RWPE2 (cell line): ENCODE measurements at regions not wholly inside any gene's neighbourhood (a gene's known extent, or its start where the extent isn't known, plus 50 kb on each side); places are given as distances from the start of the nearest gene placed in this dataset.

Experiments used
- ATAC-seq: fragments of 200-7000 bp; cut with Tn5 transposase; 3 replicates; pipeline ENCODE4 v1.9.1; 2021; ENCODE audit warnings: low read depth
- DNase-seq: peaks from one replicate; pipeline ENCODE4 v3.0.0-alpha.2; 2020; ENCODE audit warnings: low spot score
- H3K27ac ChIP-seq: fragments of 450-650 bp; 2 replicates; pipeline ENCODE4 v1.5.1; 2017; ENCODE audit warnings: mild to moderate bottlenecking; ENCODE audit not compliant: poor library complexity, severe bottlenecking
- H3K27me3 ChIP-seq: fragments of 250-450 bp; sonication (Bioruptor Pico); 2 replicates; pipeline ENCODE4 v1.5.1; 2021; ENCODE audit warnings: mild to moderate bottlenecking, moderate library complexity; ENCODE audit not compliant: insufficient read depth, poor library complexity, severe bottlenecking
- H3K36me3 ChIP-seq: fragments of 250-450 bp; sonication (Bioruptor Pico); 2 replicates; pipeline ENCODE4 v1.5.1; 2020; ENCODE audit warnings: low read depth, mild to moderate bottlenecking, moderate library complexity
- H3K4me1 ChIP-seq: fragments of 250-450 bp; sonication (Bioruptor Pico); 2 replicates; pipeline ENCODE4 v1.5.1; 2021; ENCODE audit warnings: mild to moderate bottlenecking, moderate library complexity; ENCODE audit not compliant: insufficient read depth, poor library complexity, severe bottlenecking
- H3K4me3 ChIP-seq: fragments of 250-450 bp; sonication (Bioruptor Pico); 2 replicates; pipeline ENCODE4 v1.5.1; 2021; ENCODE audit warnings: mild to moderate bottlenecking, moderate library complexity; ENCODE audit not compliant: severe bottlenecking
- H3K9me3 ChIP-seq: fragments of 250-450 bp; sonication (Bioruptor Pico); 2 replicates; pipeline ENCODE4 v1.5.1; 2021; ENCODE audit warnings: mild to moderate bottlenecking, moderate library complexity; ENCODE audit not compliant: severe bottlenecking
- TF ChIP-seq, protein P1 (sequence below): fragments of 450-650 bp; IDR thresholded peaks from one replicate; pipeline ENCODE4 v1.5.1; 2017; ENCODE audit warnings: mild to moderate bottlenecking, moderate library complexity; ENCODE audit not compliant: poor library complexity, severe bottlenecking

DNA sequence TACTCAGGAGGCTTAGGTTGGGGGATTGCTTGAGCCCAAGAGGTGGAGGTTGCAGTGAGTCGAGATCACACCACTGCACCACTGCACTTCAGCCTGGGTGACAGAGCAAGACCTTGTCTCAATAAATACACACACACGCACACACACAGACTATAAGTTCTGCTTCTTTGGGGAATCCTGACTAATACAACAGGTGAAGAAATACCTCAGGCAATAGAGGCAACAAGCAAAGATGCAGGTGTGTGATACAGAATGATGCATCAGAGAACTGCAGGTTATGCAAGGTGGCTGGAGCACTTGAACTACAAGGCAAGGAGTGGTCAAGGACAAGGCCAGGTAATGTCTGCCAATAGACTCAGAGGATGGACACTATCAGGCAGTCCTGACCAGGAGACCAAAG is 117.6 kb upstream of the ZNF678 start:
- Histone ChIP-seq H3K4me1 (no peaks in the 10 kb centered on the region), H3K27me3 (no peaks in the 10 kb centered on the region), H3K9me3 (no peaks in the 10 kb centered on the region), H3K27ac (no peak overlapping the region), H3K4me3 (no peak overlapping the region), H3K36me3 (no peaks in the 10 kb centered on the region)
- no peak for DNase-seq
- no peak for ATAC-seq
- TF ChIP-seq, protein P1, sequence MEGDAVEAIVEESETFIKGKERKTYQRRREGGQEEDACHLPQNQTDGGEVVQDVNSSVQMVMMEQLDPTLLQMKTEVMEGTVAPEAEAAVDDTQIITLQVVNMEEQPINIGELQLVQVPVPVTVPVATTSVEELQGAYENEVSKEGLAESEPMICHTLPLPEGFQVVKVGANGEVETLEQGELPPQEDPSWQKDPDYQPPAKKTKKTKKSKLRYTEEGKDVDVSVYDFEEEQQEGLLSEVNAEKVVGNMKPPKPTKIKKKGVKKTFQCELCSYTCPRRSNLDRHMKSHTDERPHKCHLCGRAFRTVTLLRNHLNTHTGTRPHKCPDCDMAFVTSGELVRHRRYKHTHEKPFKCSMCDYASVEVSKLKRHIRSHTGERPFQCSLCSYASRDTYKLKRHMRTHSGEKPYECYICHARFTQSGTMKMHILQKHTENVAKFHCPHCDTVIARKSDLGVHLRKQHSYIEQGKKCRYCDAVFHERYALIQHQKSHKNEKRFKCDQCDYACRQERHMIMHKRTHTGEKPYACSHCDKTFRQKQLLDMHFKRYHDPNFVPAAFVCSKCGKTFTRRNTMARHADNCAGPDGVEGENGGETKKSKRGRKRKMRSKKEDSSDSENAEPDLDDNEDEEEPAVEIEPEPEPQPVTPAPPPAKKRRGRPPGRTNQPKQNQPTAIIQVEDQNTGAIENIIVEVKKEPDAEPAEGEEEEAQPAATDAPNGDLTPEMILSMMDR: no peak

DNA sequence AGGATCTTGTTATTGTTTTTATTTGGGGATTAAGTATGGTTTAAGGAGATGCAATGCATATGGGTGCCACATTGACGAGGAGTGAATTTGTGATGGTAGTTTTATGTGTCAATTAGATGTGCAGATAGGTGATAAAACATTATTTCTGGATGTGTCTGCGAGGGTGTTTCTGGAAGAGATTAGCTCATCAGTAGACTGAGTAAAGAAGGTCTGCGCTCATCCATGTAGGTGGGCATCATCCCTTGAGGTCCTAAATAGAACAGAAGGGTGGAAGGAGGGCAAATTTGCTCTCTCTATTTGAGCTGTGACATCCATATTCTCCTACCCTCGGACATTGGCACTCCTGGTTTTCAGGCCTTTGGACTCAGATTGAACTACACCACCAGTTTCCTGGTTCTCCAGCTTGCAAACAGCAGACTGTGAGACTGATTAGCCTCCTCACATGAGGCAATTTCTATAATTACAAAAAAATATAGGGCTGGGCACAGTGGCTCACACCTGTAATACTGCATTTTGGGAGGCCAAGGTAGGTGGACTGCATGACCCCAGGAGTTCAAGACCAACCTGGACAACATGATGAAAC is 118.2 kb upstream of the ZNF678 start:
- Histone ChIP-seq H3K9me3 (no peaks in the 10 kb centered on the region), H3K36me3 (no peaks in the 10 kb centered on the region), H3K27ac (no peak overlapping the region), H3K4me1 (no peaks in the 10 kb centered on the region), H3K4me3 (no peak overlapping the region), H3K27me3 (no peaks in the 10 kb centered on the region)
- DNase-seq (no peak), ATAC-seq (no peak)
- TF ChIP-seq, protein P1: no peak

DNA sequence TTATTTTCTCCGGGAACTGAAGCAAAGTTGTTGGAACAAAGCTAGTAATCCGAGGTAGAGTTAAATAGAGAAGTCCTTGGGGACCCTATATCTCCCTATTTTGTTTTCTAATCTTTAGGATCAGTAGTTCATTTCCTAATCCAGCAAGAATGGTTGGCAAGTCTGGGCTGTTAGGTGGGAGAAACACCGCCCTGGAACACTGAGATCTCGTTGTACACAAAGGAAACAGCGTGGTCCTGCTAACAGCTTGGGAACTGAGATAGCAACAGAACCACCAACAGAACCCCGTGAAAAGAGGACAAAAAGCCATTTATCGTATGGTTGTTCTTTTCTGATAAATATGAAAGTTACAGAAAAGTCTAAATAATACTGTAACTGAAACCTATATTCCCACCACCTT is 121.9 kb upstream of the CDC42BPA start:
- no peaks in the 10 kb centered on the region for H3K27me3 ChIP-seq
- no peaks in the 10 kb centered on the region for H3K36me3 ChIP-seq
- H3K4me3 ChIP-seq: no peak overlapping the region
- DNase-seq (no peak), ATAC-seq (no peak)
- TF ChIP-seq, protein P1: no peak
- H3K9me3 ChIP-seq: no peaks in the 10 kb centered on the region
- no peak overlapping the region for H3K27ac ChIP-seq
- H3K4me1 ChIP-seq: no peaks in the 10 kb centered on the region

DNA sequence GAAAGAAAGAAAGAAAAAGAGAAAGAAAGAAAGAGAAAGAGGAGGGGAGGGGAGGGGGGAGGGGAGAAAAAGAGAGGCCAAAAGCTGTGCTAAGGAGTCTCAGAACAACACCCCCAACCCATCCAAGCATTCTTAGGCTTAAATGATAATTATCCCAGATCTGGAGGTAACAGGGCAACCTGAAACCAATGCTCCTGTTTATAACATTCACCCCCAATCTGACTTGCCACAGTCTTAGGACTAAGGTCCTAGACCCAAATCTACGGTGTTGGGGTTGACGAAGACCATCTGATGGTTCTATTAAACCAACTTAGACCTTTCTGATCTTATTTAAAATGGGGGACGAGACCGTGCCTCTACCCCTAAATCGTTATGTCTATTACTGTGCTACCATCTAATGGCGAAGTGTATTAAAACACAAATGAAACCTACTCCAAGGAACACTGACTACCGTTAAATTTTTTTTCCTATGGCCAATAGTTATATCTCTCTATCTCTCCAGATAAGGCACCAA is 119.3 kb upstream of the CDC42BPA start:
- H3K9me3 ChIP-seq: no peaks in the 10 kb centered on the region
- H3K4me1 ChIP-seq: no peaks in the 10 kb centered on the region
- peak overlapping the region; percentile 14 for H3K4me3 ChIP-seq
- H3K27me3 ChIP-seq: no peaks in the 10 kb centered on the region
- DNase-seq (no peak), ATAC-seq (peak; percentile 61; the same call in 2 of the 3 replicates)
- H3K36me3 ChIP-seq: no peaks in the 10 kb centered on the region
- H3K27ac ChIP-seq: no peak overlapping the region
- TF ChIP-seq, protein P1: peak; percentile 52

DNA sequence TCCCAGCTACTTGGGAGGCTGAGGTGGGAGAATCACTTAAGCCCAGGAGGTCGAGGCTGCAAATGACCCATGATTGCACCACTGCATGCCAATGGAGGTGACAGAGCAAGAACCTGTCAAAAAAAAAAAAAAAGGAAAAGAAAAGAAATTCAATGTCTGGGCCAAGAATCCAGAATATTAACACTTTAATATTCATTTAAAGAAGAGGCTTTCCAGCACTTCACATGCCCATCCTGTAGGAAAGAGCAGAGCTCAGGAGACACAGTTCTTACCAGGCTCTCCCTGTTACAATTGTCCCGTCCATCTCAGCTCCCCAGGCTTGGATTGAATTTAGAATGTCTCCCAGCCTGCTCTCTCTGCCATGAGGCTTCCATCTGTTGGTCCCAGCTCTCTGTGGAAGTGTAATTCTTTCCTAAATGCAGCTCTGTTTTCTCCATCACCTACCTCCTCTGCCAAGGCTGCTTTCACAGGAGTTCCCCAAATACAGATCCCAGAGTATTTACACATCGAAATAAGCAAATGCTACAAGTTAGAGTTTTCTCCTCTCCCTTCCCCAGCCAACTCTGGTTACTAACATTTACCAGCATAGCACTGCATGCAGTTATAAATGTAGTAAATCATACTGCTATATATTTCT is 116.6 kb upstream of the CDC42BPA start:
- ATAC-seq (no peak), DNase-seq (no peak)
- H3K9me3 ChIP-seq: no peaks in the 10 kb centered on the region
- H3K27me3 ChIP-seq: no peaks in the 10 kb centered on the region
- H3K4me1 ChIP-seq: no peaks in the 10 kb centered on the region
- TF ChIP-seq, protein P1: no peak
- H3K4me3 ChIP-seq: no peak overlapping the region
- H3K36me3 ChIP-seq: no peaks in the 10 kb centered on the region
- no peak overlapping the region for H3K27ac ChIP-seq
